HCEC 1CT (cell line): ENCODE measurements at regions not wholly inside any gene's neighbourhood (a gene's known extent, or its start where the extent isn't known, plus 50 kb on each side); places are given as distances from the start of the nearest gene placed in this dataset.
A peak's percentile ranks its signal among the peaks of the same experiment; 100 is the strongest.

ENCODE experiments used
- DNase-seq: peaks from one replicate; pipeline ENCODE4 v3.0.0-alpha.2; 2017

- no peak for DNase-seq
These were observed 498.0 kb downstream of the TBL1XR1 start for GRCh38 chr3:176699288-176699687.

DNA sequence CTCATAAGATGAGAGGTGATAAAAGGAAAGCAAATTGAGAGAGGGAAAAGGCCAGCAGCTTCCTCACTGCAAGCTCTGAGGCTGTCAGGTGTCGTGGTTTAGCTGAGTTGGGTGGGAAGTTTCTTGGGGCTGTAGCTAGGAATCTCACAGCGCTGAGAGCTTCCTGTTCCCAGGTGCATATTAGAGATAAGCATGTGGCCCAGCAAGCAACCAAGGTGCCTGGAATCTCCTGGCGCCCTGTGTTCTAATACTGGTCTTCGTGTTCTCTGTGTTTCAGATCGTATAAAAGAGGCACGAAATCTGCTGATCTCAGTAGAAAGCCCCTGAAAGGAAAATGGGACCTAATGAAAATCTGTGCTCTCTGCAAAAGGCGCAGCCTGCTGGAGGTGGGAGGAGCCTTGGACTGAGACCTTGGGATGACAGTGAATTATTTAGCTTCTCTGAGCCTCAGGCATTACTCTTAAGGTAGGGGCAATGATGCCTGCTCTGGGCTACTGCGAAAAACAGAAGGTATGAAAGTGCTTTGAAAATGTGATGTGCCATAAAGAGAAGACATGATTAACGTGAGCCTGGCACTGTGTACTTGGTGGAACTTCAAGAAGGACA, 499.9 kb downstream of the TBL1XR1 start:
- DNase-seq = no peak

GRCh38 chr3:176696816-176697215, 500.5 kb downstream of the TBL1XR1 start:
- DNase-seq = no peak

DNA sequence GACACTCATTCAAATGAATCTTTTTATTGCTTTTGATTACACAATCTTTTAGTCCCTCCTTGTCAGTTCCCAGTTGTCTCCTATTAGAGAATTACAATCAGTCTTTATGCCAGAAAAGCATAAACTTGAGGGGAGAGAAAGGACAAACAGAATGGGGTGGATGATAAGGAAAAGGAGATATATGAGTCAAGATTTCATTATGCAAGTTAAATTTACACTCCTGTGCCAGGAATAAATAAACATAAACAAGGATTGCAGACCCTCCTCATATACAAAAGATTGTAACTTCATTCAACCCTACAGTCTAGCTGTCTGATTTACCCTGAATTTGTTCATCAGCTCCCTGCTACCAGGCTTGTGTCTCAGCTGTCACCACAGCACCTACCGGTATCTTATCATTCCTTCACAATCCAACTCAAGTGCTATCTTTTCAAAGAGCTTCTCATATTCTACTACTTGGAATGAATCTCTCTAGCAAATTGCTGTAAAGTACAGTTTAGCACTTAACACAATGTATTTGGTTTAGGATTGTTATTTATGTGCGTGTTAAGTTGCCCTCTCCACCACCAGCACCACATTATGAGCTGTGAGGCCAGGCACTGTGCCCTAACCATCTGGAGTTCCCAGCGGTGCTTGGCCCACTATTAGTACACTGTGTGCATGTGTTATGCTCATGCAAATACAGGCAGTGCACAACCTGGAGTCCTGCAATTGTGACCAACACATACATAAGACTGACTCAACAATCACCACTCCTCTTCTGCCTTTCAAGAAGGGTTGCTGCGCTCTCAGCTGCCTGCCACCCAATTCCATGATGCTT, 504.1 kb downstream of the TBL1XR1 start:
- no peak for DNase-seq

DNA sequence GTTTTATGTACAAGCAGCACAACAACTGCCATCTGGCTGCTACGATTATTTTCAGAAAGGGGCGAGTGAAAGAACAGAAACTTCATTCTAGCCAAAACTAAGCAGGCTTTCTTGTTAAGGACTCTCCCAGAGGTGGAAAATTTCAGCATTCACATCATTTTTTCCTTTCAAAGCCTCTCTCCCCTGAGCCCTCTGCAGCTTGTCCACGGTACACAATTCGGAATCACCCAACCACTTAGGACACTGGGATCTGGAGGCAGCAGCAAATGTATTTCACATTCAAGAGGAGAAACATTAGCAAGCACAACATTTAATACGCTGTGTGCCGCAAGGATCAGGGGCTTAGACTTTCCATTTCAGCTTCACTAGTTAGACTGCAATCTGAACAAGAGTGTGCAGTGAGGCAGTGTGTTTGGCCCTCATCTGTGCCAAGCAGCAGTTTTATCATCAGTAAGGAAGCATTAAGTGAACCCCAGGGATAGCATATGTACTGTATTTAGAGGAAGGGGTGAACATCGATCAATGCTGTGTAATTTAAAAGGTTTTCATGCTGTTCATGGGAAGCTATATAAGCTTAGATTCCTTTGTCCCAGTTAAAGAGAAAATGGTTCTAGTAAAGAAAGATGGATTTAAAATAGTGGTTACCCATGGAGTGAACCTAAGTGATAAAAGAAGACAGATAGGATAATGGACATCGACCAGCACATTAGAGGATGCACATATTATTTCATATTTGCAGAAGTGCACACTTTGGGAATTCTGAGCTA, 504.9 kb downstream of the TBL1XR1 start:
- DNase-seq = no peak

DNA sequence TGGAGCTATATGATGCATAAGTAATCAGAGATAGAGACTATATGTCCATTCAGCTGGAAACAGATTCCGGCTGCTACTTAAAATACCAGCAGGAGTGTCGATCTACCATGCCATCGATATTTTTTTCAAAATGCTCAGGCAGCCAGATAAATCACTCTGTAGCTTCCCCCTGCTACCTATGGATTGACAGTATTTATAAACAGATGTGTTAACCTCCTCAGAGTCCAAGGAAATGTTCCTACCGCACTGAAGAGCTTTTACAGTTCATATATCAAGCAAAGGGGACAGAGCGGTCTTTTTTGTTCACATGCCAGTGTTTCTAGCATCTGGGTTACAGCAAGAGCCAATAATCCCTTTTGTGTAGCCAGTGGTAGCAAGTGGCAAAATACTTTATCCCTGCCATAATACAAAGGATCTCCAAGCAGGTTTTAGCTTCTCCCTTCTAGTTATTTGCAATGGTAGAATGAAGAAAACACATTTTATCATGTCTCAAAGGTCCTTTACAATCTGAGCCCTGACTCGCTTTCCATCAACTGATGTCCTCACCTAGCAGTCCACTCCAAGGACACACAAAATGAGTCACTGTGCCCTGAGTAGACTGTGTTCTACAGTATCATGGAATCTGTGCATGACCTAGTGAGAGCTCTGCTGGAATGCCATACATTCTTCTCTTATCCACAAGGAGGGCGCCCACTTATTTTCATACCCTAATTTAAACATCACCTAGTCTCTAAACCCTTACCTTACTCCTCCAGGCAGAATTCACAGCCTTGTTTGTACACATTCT, 507.0 kb downstream of the TBL1XR1 start:
- no peak for DNase-seq

DNA sequence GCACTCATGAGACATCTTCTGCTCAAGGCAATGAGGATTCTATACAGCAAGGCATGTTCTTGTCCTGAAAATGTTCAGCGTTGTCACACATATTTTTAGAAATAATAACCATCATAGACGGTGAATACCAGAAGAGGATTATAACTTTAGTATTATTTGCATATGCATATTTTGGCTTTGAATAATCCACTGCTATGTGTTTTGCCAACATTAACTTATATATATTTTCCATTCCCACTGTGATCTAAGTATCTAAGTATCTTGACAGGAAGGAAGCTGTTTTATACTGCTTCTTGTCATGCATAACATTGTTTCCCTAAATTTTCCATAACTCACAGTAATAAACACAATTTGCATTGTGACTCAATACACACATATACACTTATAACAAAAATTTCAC, 509.5 kb downstream of the TBL1XR1 start:
- DNase-seq = no peak

DNA sequence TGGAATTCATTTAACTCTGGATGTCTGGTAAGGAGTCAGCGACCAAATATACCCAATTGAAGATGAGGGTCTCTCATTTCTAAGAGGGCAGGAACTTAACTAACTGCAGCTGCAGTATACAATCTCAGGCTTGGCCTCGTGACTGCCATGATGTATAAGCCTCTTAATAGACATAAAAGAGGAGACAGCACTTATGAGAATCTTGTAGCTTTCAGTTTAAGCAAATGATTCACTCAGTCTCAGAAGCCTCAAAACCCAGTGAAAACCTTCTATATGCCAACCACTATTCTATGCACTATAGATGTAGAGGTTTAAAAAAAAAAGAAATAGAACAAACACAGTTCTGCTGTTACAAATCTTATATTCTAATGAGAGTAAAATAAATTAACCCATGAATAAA, 513.9 kb downstream of the TBL1XR1 start:
- no peak for DNase-seq

DNA sequence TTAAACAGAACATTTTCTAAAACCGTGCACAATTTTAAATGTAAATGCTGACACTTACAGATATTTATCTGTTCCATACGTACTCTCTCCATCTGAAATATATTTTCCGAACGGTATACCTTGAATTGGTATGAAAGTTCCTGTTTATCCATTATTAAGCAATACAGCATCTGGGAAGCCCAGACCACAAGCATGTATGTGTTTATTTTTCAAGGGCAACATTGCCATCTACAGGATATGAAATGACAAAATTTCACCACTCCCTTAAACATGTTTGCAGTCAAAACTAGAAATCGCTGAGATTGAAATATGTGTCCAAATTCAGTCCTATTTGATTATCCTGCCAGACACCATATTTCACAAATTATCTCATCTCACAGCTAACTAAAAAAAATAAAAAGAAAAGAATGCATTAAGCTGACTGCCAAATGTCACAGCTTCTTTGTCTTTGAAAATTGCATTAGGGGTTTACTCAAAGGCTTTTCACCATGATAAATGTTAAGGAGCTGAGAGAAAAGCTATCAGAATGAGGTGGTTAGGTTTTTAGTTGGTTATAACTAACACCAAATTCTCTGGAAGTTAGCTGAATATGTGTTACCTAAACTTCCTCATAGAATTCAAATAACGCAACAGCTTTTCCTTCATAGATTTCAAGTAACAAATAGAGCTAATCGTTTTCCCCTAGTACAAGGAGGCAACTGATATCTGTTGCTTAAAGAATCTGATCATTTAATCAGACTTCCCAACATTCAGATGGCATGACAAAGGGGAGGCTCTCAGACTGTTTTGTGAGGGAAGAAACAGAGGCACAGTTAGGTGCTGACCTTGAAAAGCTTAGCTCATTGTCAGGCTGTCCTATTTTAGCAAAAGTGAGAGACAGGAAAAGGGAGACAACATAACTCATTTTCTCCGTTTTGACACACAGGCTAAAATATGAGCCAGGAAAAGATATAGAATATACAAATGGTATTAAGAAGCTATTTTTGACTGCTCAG, 533.1 kb downstream of the TBL1XR1 start:
- DNase-seq = peak; percentile 77

DNA sequence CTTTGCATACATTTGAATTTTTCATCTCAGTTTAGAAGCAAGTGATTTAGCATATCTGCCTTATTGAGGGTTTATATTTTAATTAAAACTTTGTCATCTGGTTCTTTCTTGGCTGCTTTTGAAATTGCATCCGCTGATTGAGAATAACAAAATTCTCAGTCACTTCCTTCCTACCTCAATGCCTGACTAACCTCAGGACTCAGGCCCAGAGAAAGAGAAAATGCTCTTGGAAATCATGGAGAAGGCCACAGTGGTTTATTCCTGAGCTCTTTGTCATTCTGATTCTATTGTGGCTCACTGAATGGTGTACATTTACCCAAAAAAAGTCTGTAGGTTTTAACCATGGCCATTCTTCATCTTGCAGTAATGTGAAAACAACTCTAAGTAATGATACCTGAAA, 533.9 kb downstream of the TBL1XR1 start:
- peak; percentile 38 for DNase-seq

DNA sequence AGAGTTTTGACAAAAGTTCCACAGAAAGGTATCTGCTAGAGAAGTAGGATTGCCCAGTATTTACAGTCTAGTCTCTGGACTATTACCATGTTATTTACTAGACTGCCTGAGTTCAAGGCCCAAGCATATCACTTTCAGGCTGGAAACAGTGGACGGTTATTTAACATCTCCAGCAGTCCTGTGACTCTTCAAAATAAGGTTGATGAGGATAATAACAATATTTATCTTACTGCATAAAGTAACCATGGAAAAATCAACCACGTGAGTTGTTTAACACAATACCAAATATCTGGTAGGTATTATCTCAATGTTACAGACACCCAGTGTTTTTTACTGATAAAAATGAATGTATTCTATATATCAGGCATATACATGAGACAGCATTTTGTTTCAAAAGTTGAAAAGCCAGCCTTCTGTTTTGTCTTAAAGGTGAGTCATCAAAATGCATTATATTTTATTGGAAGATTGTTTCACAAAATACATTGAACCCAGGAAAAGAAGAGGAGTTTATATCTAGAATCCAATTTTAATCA, 535.8 kb downstream of the TBL1XR1 start:
- DNase-seq = no peak

DNA sequence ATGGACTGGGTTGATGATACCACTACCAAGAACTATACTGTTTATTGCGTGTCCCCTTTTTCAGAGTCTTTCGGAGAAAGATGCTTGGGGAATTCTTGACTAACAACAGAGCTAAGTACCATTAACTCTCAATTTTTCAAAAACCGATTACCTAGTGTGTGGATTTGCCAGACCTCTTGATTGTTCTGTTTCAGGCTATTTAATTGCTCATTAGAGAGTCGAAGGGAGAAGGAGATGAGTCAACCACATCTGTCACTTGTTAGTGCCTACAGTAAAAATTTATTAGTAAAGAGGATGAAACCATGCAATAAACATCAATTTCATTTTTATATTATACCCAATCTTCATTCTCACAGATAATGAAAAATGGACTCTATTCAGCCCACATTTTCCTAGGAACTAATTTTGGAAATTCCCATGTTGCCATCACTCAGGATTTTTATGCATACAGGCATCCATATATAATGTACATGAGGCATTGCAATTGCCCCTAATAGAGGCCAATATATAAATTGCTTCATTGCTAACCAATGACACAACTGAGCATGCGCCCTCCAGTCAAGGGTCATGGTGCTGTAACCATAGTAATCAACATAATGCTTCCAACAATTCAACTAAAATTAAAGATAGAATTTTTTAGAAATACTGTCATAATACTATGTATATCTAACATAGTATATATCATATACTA, 541.7 kb downstream of the TBL1XR1 start:
- DNase-seq = no peak

DNA sequence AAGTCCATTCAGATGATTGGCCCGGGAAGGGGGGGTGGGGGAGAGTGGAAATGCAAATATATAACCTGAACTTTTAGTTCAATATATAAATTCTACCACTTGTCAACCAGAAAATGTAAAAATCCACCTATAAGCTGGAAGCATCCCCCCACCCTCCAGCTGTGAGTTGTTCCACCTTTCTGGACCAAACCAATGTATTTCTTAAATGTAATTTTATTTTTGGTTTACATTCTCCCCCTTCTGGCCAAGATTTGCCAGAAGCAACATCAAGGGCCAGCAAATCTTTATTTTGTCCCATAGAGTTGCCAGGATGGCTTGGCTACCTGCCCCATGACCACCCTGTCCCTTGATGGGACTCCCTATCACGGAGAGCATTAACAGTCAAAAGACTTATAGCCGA, 545.7 kb downstream of the TBL1XR1 start:
- DNase-seq = no peak

DNA sequence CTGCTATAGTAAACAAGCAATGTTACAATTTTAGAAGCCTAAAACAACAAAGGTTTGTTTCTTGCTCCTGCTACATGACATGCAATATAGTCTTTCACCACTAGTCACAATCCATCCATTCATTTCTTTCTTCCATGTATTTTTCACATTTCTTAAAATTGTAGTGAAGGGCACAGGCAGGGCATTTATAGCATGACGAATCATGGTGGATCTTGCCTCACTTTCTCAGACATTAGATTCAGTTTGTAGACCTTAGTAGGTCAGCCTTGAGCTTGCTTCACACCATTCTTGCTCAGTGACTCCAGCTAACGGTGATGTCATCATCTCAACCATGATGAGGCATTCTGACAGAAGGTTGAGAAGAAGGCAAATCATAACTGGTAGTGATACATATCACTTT, 546.8 kb downstream of the TBL1XR1 start:
- DNase-seq = peak; percentile 80

DNA sequence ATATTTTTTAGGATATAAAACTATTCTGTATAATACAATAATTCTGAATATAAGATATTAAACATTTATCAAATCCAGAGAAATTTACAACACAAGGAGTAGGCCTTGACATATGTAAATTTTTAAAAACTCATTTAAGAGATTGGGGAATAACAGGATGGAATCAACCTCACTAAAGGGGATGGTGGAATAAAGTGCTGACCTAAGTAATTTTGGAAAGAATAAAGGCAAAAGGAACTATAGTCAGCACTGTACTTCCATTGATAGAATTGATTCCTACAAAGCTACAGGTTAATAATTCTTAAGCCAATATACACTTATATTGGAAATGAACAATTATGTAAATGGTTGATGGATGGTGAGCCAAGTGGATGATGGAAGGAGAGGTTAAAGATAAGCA, 549.3 kb downstream of the TBL1XR1 start:
- DNase-seq = no peak

DNA sequence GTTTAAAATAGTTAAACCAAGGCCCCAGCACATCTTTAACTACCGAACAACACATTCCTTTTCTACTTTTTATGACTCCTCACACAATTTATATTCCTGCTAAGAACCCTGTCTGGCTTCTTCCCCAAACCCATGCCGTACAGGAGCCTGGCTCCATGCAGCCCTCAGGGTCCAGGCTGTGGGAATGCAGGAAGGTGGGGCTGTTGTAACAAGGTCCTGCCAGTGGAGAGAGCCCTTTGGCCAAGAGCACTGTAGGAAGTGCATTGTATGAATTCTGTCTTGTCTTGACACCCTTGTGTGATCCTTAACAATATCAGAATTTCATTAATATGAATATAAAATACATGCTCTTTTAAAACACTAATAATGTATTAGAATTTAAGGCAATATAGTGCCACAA, 563.8 kb downstream of the TBL1XR1 start:
- DNase-seq = peak; percentile 38

- DNase-seq = no peak
These were observed 564.4 kb downstream of the TBL1XR1 start for GRCh38 chr3:176632925-176633324.

DNA sequence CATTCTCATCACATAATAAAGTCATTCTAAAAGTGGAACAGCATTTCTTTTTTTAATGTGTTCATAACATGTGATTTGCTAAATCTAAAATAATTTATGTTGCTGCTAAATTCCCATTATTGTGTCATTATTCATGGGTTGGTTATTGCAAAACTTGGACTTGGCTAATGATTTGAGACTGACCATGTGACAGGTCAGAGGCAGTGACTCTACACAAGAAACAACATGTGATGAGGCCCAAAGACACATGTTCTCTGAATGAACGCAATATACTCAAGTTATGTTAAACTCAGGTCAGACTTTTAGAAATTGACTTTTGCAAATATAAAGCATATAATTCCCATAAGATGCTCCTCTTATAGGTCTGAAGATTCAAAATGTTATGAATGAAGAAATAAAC, 566.1 kb downstream of the TBL1XR1 start:
- peak; percentile 41 for DNase-seq

GRCh38 chr3:176628101-176628639, 569.1 kb downstream of the TBL1XR1 start:
- DNase-seq = no peak

GRCh38 chr3:176623468-176624150, 573.7 kb downstream of the TBL1XR1 start:
- no peak for DNase-seq
